H1 (cell line): ENCODE measurements at regions not wholly inside any gene's neighbourhood (a gene's known extent, or its start where the extent isn't known, plus 50 kb on each side); places are given as distances from the start of the nearest gene placed in this dataset.

ENCODE experiments used
- ATF3 ChIP-seq: IDR thresholded peaks from 2 replicates; pipeline ENCODE4 v1.6.1; 2011; ENCODE audit warnings: low read depth, mild to moderate bottlenecking, low read length; ENCODE audit not compliant: insufficient read depth
- CTCF ChIP-seq, 3 experiments: IDR thresholded peaks; 1 replicate in 2 of 3; 2 replicates in 1 of 3; pipeline versions ENCODE4 v1.5.1 to v1.6.1; 2011; ENCODE audit warnings: low read length in 3 of 3, mild to moderate bottlenecking in 3 of 3, inconsistent platforms in 2 of 3, low read depth in 1 of 3, moderate library complexity in 1 of 3; ENCODE audit not compliant: insufficient read depth in 1 of 3; ENCODE audit errors: control extremely low read depth in 1 of 3
- EP300 ChIP-seq, 2 experiments: IDR thresholded peaks; 1 replicate in 1 of 2; 2 replicates in 1 of 2; pipeline ENCODE4 v1.6.1; 2011 to 2012; ENCODE audit warnings: low read depth in 2 of 2, low read length in 2 of 2, mild to moderate bottlenecking in 2 of 2, borderline replicate concordance in 1 of 2, inconsistent platforms in 1 of 2, moderate library complexity in 1 of 2
- EZH2 ChIP-seq: fragments of 200-600 bp; sonication (generic); IDR thresholded peaks from 2 replicates; pipeline ENCODE4 v1.7.1; 2012; ENCODE audit warnings: low read depth, mild to moderate bottlenecking, moderate library complexity, low read length, inconsistent platforms; ENCODE audit not compliant: severe bottlenecking
- JUND ChIP-seq: IDR thresholded peaks from 2 replicates; pipeline ENCODE4 v1.6.1; 2011; ENCODE audit warnings: mild to moderate bottlenecking, improper control_type of control experiment, low read length
- KDM4A ChIP-seq: IDR thresholded peaks from one replicate; pipeline ENCODE4 v1.7.1; 2012; ENCODE audit warnings: low read depth, mild to moderate bottlenecking, moderate library complexity, low read length, inconsistent platforms; ENCODE audit not compliant: severe bottlenecking
- NRF1 ChIP-seq: IDR thresholded peaks from 2 replicates; pipeline ENCODE4 v1.6.1; 2011; ENCODE audit warnings: mild to moderate bottlenecking, low read depth, low read length, improper control_type of control experiment
- POLR2A ChIP-seq, 2 experiments: IDR thresholded peaks; 1 replicate in 1 of 2; 2 replicates in 1 of 2; pipeline ENCODE4 v1.6.1; 2011; ENCODE audit warnings: low read depth in 2 of 2, low read length in 2 of 2, mild to moderate bottlenecking in 2 of 2; ENCODE audit errors: control extremely low read depth in 1 of 2
- POLR2AphosphoS5 ChIP-seq: IDR thresholded peaks from 2 replicates; pipeline ENCODE4 v1.6.1; 2011; ENCODE audit warnings: low read depth, low read length
- SP1 ChIP-seq: IDR thresholded peaks from 2 replicates; pipeline ENCODE4 v1.6.1; 2011; ENCODE audit warnings: low read depth, low read length
- TAF1 ChIP-seq: IDR thresholded peaks from 2 replicates; pipeline ENCODE4 v1.6.1; 2011; ENCODE audit warnings: mild to moderate bottlenecking, low read depth, low read length
- ZNF274 ChIP-seq: IDR thresholded peaks from 2 replicates; pipeline ENCODE4 v1.7.0; 2012; ENCODE audit warnings: low read length, borderline replicate concordance; ENCODE audit errors: extremely low read depth

GRCh38 chr20:24370911-24371695 is 98.3 kb upstream of the SYNDIG1 start:
- TF ChIP-seq CTCF (IDR thresholded peaks at IDR 0.05; ENCODE audit: control extremely low read depth in 1 of 3, insufficient read depth in 1 of 3, low read depth in 1 of 3, low read length in 3 of 3) (no peak), EZH2 (no peak), POLR2AphosphoS5 (no peak), TAF1 (no peak), NRF1 (no peak), EP300 (IDR thresholded peaks at IDR 0.05; ENCODE audit: borderline replicate concordance in 1 of 2, low read depth in 2 of 2, low read length in 2 of 2) (no peak), KDM4A (no peak), JUND (no peak), ATF3 (no peak), POLR2A (IDR thresholded peaks at IDR 0.05; ENCODE audit: control extremely low read depth in 1 of 2, low read depth in 2 of 2, low read length in 2 of 2) (no peak), SP1 (no peak), ZNF274 (no peak)
